ENCODE measurements at regions not wholly inside any gene's neighbourhood (a gene's known extent, or its start where the extent isn't known, plus 50 kb on each side); places are given as distances from the start of the nearest gene placed in this dataset.

- Histone ChIP-seq H3K36me3 (no peaks in the 10 kb centered on the region), H3K4me3 (no peak overlapping the region), H3K4me1 (no peaks in the 10 kb centered on the region), H3K9me3 (no peaks in the 10 kb centered on the region), H3K27me3 (no peaks in the 10 kb centered on the region), H3K27ac (no peak overlapping the region)
- no peak for DNase-seq (ENCODE audit: low spot score)
- no peak for TF ChIP-seq CTCF (IDR thresholded peaks at IDR 0.05)
These were observed 488.5 kb upstream of the SOX9 start for GRCh38 chr17:71632328-71632727.

GRCh38 chr17:71633391-71633849 is 487.4 kb upstream of the SOX9 start:
- Histone ChIP-seq H3K27ac (no peak overlapping the region), H3K9me3 (no peaks in the 10 kb centered on the region), H3K27me3 (no peaks in the 10 kb centered on the region), H3K4me3 (no peak overlapping the region), H3K36me3 (no peaks in the 10 kb centered on the region), H3K4me1 (no peaks in the 10 kb centered on the region)
- no peak for TF ChIP-seq CTCF (IDR thresholded peaks at IDR 0.05)
- DNase-seq (ENCODE audit: low spot score) = no peak

GRCh38 chr17:71634376-71634775 is 486.4 kb upstream of the SOX9 start:
- Histone ChIP-seq H3K9me3 (no peaks in the 10 kb centered on the region), H3K4me1 (no peaks in the 10 kb centered on the region), H3K4me3 (no peak overlapping the region), H3K27ac (no peak overlapping the region), H3K36me3 (no peaks in the 10 kb centered on the region), H3K27me3 (no peaks in the 10 kb centered on the region)
- no peak for TF ChIP-seq CTCF (IDR thresholded peaks at IDR 0.05)
- no peak for DNase-seq (ENCODE audit: low spot score)

- H3K9me3 ChIP-seq = no peaks in the 10 kb centered on the region
- DNase-seq (ENCODE audit: low spot score) = no peak
These were observed 485.6 kb upstream of the SOX9 start for GRCh38 chr17:71635187-71635586.

GRCh38 chr17:71636644-71637043 is 484.2 kb upstream of the SOX9 start:
- no peaks in the 10 kb centered on the region for H3K27me3 ChIP-seq
- DNase-seq (ENCODE audit: low spot score) = no peak
- H3K27ac ChIP-seq = no peak overlapping the region
- no peak for TF ChIP-seq CTCF (IDR thresholded peaks at IDR 0.05)
- no peak overlapping the region for H3K4me3 ChIP-seq
- H3K4me1 ChIP-seq = no peaks in the 10 kb centered on the region
- H3K36me3 ChIP-seq = no peaks in the 10 kb centered on the region
- no peaks in the 10 kb centered on the region for H3K9me3 ChIP-seq

More at GRCh38 chr17:71635187-71635586, 485.6 kb upstream of the SOX9 start:
- no peaks in the 10 kb centered on the region for H3K4me1 ChIP-seq
- H3K27ac ChIP-seq = no peak overlapping the region
- H3K4me3 ChIP-seq = no peak overlapping the region
- TF ChIP-seq CTCF (IDR thresholded peaks at IDR 0.05) = no peak
- no peaks in the 10 kb centered on the region for H3K36me3 ChIP-seq
- no peaks in the 10 kb centered on the region for H3K27me3 ChIP-seq

GRCh38 chr17:71638668-71639067 is 482.2 kb upstream of the SOX9 start:
- Histone ChIP-seq H3K27ac (no peak overlapping the region), H3K9me3 (no peaks in the 10 kb centered on the region), H3K4me3 (no peak overlapping the region), H3K27me3 (no peaks in the 10 kb centered on the region), H3K36me3 (no peaks in the 10 kb centered on the region), H3K4me1 (no peaks in the 10 kb centered on the region)
- TF ChIP-seq CTCF (IDR thresholded peaks at IDR 0.05) = no peak
- no peak for DNase-seq (ENCODE audit: low spot score)
